ENCODE measurements at regions not wholly inside any gene's neighbourhood (a gene's known extent, or its start where the extent isn't known, plus 50 kb on each side); places are given as distances from the start of the nearest gene placed in this dataset.

GRCh38 chr12:92571844-92572543 is 130.8 kb upstream of the PLEKHG7 start:
- H3K36me3 ChIP-seq, result no peaks in the 10 kb centered on the region
- H3K9me3 ChIP-seq, result no peaks in the 10 kb centered on the region
- H3K27ac ChIP-seq, result no peak overlapping the region
- H3K4me1 ChIP-seq (replicated peaks), result no peaks in the 10 kb centered on the region
- DNase-seq (ENCODE audit: low spot score), result no peak
- H3K27me3 ChIP-seq (replicated peaks; ENCODE audit: insufficient read depth), result no peaks in the 10 kb centered on the region
- no peak overlapping the region for H3K4me3 ChIP-seq
- WGBS, result 93% methylated on average over 8 of the region's 8 CpGs
- TF ChIP-seq POLR2A (IDR thresholded peaks at IDR 0.05), result no peak
- TF ChIP-seq, protein P1, sequence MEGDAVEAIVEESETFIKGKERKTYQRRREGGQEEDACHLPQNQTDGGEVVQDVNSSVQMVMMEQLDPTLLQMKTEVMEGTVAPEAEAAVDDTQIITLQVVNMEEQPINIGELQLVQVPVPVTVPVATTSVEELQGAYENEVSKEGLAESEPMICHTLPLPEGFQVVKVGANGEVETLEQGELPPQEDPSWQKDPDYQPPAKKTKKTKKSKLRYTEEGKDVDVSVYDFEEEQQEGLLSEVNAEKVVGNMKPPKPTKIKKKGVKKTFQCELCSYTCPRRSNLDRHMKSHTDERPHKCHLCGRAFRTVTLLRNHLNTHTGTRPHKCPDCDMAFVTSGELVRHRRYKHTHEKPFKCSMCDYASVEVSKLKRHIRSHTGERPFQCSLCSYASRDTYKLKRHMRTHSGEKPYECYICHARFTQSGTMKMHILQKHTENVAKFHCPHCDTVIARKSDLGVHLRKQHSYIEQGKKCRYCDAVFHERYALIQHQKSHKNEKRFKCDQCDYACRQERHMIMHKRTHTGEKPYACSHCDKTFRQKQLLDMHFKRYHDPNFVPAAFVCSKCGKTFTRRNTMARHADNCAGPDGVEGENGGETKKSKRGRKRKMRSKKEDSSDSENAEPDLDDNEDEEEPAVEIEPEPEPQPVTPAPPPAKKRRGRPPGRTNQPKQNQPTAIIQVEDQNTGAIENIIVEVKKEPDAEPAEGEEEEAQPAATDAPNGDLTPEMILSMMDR (IDR thresholded peaks at IDR 0.05), result no peak
- no peak for TF ChIP-seq POLR2AphosphoS5 (IDR thresholded peaks at IDR 0.05)
- intact Hi-C loops (cut with DNase I), result loop anchor here (2.0 to 5.0 kb wide), 3 partner anchors 995 to 1210 kb away; no protein-coding TSS in a partner anchor

DNA sequence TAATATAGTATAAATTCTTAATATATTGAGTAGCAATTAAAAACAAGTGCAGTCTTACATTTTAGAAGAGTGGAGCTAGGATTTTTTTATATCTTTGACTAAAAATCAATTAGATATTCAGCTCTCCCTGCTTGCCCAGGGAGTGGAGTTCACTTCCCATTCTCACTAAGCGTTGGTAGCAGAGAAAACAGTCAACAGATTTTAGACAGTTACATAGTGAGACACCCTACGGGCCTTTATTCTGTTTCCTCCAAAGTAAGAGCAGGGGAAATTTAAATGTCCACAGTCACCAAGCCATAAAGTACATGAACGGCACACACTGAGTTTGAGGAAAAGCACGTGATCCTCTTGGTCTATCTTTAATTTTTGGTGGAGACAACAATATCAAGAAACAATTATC is 131.6 kb upstream of the PLEKHG7 start:
- intact Hi-C loops (cut with DNase I), result loop anchor here (2.0 to 5.0 kb wide), 3 partner anchors 994 to 1209 kb away; no protein-coding TSS in a partner anchor
- no peak overlapping the region for H3K4me3 ChIP-seq
- no peaks in the 10 kb centered on the region for H3K9me3 ChIP-seq
- H3K4me1 ChIP-seq (replicated peaks), result no peaks in the 10 kb centered on the region
- no peak overlapping the region for H3K27ac ChIP-seq
- no peaks in the 10 kb centered on the region for H3K36me3 ChIP-seq
- TF ChIP-seq POLR2A (IDR thresholded peaks at IDR 0.05), result no peak
- WGBS, result 90% methylated on average over 4 of the region's 4 CpGs
- no peak for DNase-seq (ENCODE audit: low spot score)
- H3K27me3 ChIP-seq (replicated peaks; ENCODE audit: insufficient read depth), result no peaks in the 10 kb centered on the region

DNA sequence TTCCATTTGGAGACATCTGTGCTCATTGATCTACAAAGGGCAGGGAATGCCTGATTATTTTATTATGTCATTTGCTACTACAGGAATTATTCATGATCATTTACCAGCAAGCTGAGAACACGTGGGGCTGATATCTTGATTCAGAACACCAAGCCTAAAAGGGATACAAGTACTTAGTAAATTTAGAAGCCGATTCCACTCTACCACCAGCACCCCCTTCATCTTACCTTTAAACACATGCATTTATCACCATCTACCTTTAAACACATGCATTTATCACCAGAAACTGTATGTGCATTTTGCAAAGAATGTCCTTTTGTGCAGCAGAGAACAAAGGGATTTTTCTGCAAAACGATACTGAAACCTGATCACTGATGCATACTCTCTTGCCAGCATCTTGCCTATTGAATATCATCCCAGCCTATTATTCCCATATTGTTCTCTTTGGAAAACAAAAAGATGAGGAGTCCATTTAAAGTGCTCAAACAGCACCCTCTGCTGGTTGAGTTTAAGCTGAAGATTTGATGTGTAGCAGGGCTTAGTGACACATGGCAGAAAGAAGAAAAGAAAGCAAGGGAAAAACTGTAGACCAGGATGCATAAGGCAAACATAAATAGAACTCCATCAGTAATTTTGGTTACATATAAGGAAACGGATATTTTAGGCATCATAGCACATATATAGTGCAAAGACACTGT is 132.6 kb upstream of the PLEKHG7 start:
- H3K27ac ChIP-seq, result no peak overlapping the region
- TF ChIP-seq POLR2A (IDR thresholded peaks at IDR 0.05) (no peak), POLR2AphosphoS5 (IDR thresholded peaks at IDR 0.05) (peak; percentile 68)
- TF ChIP-seq, protein P1 (IDR thresholded peaks at IDR 0.05), result peak; percentile 69 to 87 (median 86)

DNA sequence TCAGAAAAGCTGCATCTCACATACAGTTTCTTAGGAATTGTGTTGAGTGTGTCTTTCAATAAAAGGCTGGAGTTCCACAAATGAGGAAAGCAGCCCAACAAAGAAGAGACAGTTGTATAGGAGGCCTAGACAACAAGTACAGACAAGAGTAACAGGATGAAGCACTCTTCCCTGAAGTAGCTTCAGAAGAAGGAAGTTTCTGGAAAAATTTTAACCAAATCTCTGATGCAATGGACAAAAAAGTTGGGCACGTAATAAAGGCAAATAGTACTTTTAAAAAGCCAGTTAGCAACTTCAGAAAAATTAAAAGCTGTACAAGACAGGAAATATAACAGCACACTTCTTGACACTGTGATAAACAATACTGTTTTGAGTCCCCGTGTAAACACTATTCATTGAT is 134.1 kb upstream of the PLEKHG7 start:
- Histone ChIP-seq H3K36me3 (no peaks in the 10 kb centered on the region), H3K4me1 (replicated peaks) (no peaks in the 10 kb centered on the region), H3K9me3 (no peaks in the 10 kb centered on the region), H3K27me3 (replicated peaks; ENCODE audit: insufficient read depth) (no peaks in the 10 kb centered on the region), H3K4me3 (no peak overlapping the region), H3K27ac (no peak overlapping the region)
- intact Hi-C loops (cut with DNase I), result loop anchor here (5.0 kb wide), 1 partner anchor 756 kb away; no protein-coding TSS in a partner anchor
- 68% methylated on average over 2 of the region's 2 CpGs for WGBS
- TF ChIP-seq POLR2A (IDR thresholded peaks at IDR 0.05), result no peak
- TF ChIP-seq POLR2AphosphoS5 (IDR thresholded peaks at IDR 0.05), result no peak
- TF ChIP-seq, protein P1 (IDR thresholded peaks at IDR 0.05), result no peak
- DNase-seq (ENCODE audit: low spot score), result no peak

More for the DNA sequence above, 132.6 kb upstream of the PLEKHG7 start:
- H3K27me3 ChIP-seq (replicated peaks; ENCODE audit: insufficient read depth), result no peaks in the 10 kb centered on the region
- 2% methylated on average over 4 of the region's 4 CpGs for WGBS
- no peaks in the 10 kb centered on the region for H3K4me1 ChIP-seq (replicated peaks)
- no peaks in the 10 kb centered on the region for H3K9me3 ChIP-seq
- intact Hi-C loops (cut with DNase I), result loop anchor here (2.0 to 5.0 kb wide), 3 partner anchors 993 to 1208 kb away; no protein-coding TSS in a partner anchor
- H3K36me3 ChIP-seq, result no peaks in the 10 kb centered on the region
- H3K4me3 ChIP-seq, result no peak overlapping the region
- peak; percentile 79 for DNase-seq (ENCODE audit: low spot score)

- TF ChIP-seq, protein P1 (IDR thresholded peaks at IDR 0.05), result no peak
- no peak for TF ChIP-seq POLR2AphosphoS5 (IDR thresholded peaks at IDR 0.05)
- TF ChIP-seq POLR2A (IDR thresholded peaks at IDR 0.05), result no peak
- no peak for DNase-seq (ENCODE audit: low spot score)
- Histone ChIP-seq H3K36me3 (no peaks in the 10 kb centered on the region), H3K9me3 (no peaks in the 10 kb centered on the region), H3K4me1 (replicated peaks) (no peaks in the 10 kb centered on the region), H3K4me3 (no peak overlapping the region), H3K27me3 (replicated peaks; ENCODE audit: insufficient read depth) (no peaks in the 10 kb centered on the region), H3K27ac (no peak overlapping the region)
- intact Hi-C loops (cut with DNase I), result loop anchor here (5.0 kb wide), 1 partner anchor 754 kb away; no protein-coding TSS in a partner anchor
Observed at GRCh38 chr12:92566448-92567019, 136.3 kb upstream of the PLEKHG7 start.
